Calu3 (cell line): ENCODE measurements at regions not wholly inside any gene's neighbourhood (a gene's known extent, or its start where the extent isn't known, plus 50 kb on each side); places are given as distances from the start of the nearest gene placed in this dataset.
"Not testable (repeated sequence)": the region's sequence is repeated elsewhere in the genome, so short reads cannot be mapped to it uniquely, and the experiment has no call there.

Experiments
- BruUV-seq: library from RNA; stranded (reverse); fragments of 400-500 nt; replicated peaks from 2 replicates; lab custom pipeline; 2021; lab: Mats Ljungman, UMichigan
- CTCF ChIA-PET: fragments of 300-600 bp; sonication (Branson Sonifier 250); formaldehyde crosslinking; loops from one replicate; lab custom pipeline; 2022; ENCODE audit warnings: antibody characterized with exemption; lab: Charles Lee
- DNase-seq: peaks from one replicate; pipeline ENCODE4 v3.0.0; 2022
- H3K27ac Mint-ChIP-seq: one replicate; pipeline ENCODE4 v1.8.0; 2022; ENCODE audit warnings: mixed read lengths; ENCODE audit not compliant: unreplicated experiment
- H3K27me3 Mint-ChIP-seq: one replicate; pipeline ENCODE4 v1.8.0; 2022; ENCODE audit warnings: mixed read lengths; ENCODE audit not compliant: unreplicated experiment
- H3K36me3 Mint-ChIP-seq: one replicate; pipeline ENCODE4 v1.8.0; 2022; ENCODE audit warnings: mild to moderate bottlenecking, moderate library complexity, mixed read lengths; ENCODE audit not compliant: insufficient read depth, unreplicated experiment
- H3K4me1 Mint-ChIP-seq: one replicate; pipeline ENCODE4 v1.8.0; 2022; ENCODE audit warnings: mild to moderate bottlenecking, low read depth, mixed read lengths; ENCODE audit not compliant: unreplicated experiment
- H3K4me3 Mint-ChIP-seq: one replicate; pipeline ENCODE4 v1.8.0; 2022; ENCODE audit warnings: mild to moderate bottlenecking, low read depth, moderate library complexity, mixed read lengths; ENCODE audit not compliant: unreplicated experiment
- H3K9me3 Mint-ChIP-seq: one replicate; pipeline ENCODE4 v1.8.0; 2022; ENCODE audit warnings: low read depth, mixed read lengths; ENCODE audit not compliant: unreplicated experiment
- CTCF ChIP-seq: fragments of 200-600 bp; IDR thresholded peaks from one replicate; pipeline ENCODE4 v1.8.0; 2022; ENCODE audit warnings: antibody characterized with exemption; ENCODE audit not compliant: unreplicated experiment
- intact Hi-C: fragments of 100-400 bp; cut with micrococcal nuclease; formaldehyde crosslinking; loops from one replicate; pipeline ENCODE4 v1.10.0; 2022; ENCODE audit not compliant: unreplicated experiment

GRCh38 chr1:115506518-115506917 is 135.3 kb upstream of the VANGL1 start:
- no TSS peak for BruUV-seq
- Mint-ChIP-seq H3K4me3 (no peak overlapping the region), H3K36me3 (no peaks in the 10 kb centered on the region), H3K27me3 (no peaks in the 10 kb centered on the region), H3K4me1 (no peaks in the 10 kb centered on the region), H3K9me3 (no peaks in the 10 kb centered on the region), H3K27ac (no peak overlapping the region)
- CTCF ChIA-PET: no interaction called here
- no peak for DNase-seq
- TF ChIP-seq CTCF: no peak
- intact Hi-C loops: no loop called here

- intact Hi-C loops: no loop called here
- no peaks in the 10 kb centered on the region for H3K4me1 Mint-ChIP-seq
- no peak for TF ChIP-seq CTCF
- CTCF ChIA-PET: no interaction called here
- DNase-seq: no peak
- no peak overlapping the region for H3K4me3 Mint-ChIP-seq
- no peak overlapping the region for H3K27ac Mint-ChIP-seq
- no peaks in the 10 kb centered on the region for H3K9me3 Mint-ChIP-seq
- BruUV-seq: no TSS peak
- H3K36me3 Mint-ChIP-seq: no peaks in the 10 kb centered on the region
- H3K27me3 Mint-ChIP-seq: no peaks in the 10 kb centered on the region
Observed at GRCh38 chr1:115505148-115505571, 136.6 kb upstream of the VANGL1 start.

GRCh38 chr1:115502183-115502582 is 139.6 kb upstream of the VANGL1 start:
- H3K27ac Mint-ChIP-seq, H3K36me3 Mint-ChIP-seq, H3K27me3 Mint-ChIP-seq, H3K4me1 Mint-ChIP-seq, H3K4me3 Mint-ChIP-seq, DNase-seq, intact Hi-C loops, BruUV-seq, H3K9me3 Mint-ChIP-seq: not testable (repeated sequence)
- CTCF ChIA-PET: interaction anchor here (0.6 kb wide), 1 partner anchor 13 kb away, joined by 3 read pairs; no protein-coding TSS in a partner anchor

- Mint-ChIP-seq H3K27me3 (no peaks in the 10 kb centered on the region), H3K27ac (no peak overlapping the region), H3K36me3 (no peaks in the 10 kb centered on the region), H3K9me3 (no peaks in the 10 kb centered on the region), H3K4me3 (no peak overlapping the region), H3K4me1 (peaks cover 14% of the 10 kb centered on the region)
- intact Hi-C loops: no loop called here
- CTCF ChIA-PET: interaction anchor here (0.9 kb wide), 1 partner anchor 364 kb away, joined by 3 read pairs; no protein-coding TSS in a partner anchor
- BruUV-seq: no TSS peak
- no peak for DNase-seq
- no peak for TF ChIP-seq CTCF
Observed at GRCh38 chr1:115501476-115501875, 140.3 kb upstream of the VANGL1 start.

- Mint-ChIP-seq H3K27ac (no peak overlapping the region), H3K36me3 (no peaks in the 10 kb centered on the region), H3K9me3 (no peaks in the 10 kb centered on the region), H3K4me1 (peaks cover 21% of the 10 kb centered on the region), H3K27me3 (no peaks in the 10 kb centered on the region), H3K4me3 (no peak overlapping the region)
- intact Hi-C loops: no loop called here
- CTCF ChIA-PET: no interaction called here
- no TSS peak for BruUV-seq
- no peak for TF ChIP-seq CTCF
- DNase-seq: no peak
Observed at GRCh38 chr1:115499253-115499652, 142.5 kb upstream of the VANGL1 start.
